ENCODE measurements at regions not wholly inside any gene's neighbourhood (a gene's known extent, or its start where the extent isn't known, plus 50 kb on each side); places are given as distances from the start of the nearest gene placed in this dataset.

DNA sequence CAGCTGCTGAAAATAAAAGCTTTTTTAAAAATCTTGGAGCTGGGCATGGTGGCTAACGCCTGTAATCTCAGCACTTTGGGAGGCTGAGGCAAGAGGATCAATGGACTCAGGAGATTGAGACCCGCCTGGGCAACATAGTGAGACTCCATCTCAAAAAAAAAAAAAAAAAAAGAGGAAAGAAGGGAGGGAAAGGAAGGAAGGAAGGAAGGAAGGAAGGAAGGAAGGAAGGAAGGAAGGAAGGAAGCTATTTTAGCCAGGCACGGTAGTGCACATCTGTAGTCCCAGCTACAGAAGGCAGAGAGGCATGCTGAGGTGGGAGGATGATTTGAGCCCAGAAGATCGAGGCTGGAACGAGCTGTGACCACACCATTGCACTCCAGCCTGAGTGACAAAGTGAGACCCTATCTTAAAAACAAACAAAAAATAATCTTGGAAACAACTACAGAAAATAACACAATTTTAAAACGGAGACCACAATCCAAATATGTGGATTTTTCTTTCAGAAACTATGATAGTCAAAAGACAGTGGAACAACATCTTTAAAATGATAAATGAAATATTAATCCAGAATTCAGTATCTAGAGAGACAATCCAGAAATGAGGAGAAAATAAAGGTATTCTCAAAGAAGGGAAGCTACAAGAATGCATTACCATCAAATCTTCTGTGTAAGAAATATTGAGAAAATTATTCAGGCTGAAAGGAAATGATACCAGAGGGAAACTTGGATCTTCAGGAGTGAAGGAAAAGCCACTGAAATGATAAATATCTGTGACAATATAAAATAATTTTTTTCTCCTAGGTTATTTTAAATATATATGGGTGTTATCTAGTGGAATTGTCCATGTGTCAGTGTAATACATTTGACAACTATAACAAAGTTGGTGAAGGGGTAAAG is 182.0 kb downstream of the GPX5 start:
- no peak for DNase-seq (ENCODE audit: low spot score)

DNA sequence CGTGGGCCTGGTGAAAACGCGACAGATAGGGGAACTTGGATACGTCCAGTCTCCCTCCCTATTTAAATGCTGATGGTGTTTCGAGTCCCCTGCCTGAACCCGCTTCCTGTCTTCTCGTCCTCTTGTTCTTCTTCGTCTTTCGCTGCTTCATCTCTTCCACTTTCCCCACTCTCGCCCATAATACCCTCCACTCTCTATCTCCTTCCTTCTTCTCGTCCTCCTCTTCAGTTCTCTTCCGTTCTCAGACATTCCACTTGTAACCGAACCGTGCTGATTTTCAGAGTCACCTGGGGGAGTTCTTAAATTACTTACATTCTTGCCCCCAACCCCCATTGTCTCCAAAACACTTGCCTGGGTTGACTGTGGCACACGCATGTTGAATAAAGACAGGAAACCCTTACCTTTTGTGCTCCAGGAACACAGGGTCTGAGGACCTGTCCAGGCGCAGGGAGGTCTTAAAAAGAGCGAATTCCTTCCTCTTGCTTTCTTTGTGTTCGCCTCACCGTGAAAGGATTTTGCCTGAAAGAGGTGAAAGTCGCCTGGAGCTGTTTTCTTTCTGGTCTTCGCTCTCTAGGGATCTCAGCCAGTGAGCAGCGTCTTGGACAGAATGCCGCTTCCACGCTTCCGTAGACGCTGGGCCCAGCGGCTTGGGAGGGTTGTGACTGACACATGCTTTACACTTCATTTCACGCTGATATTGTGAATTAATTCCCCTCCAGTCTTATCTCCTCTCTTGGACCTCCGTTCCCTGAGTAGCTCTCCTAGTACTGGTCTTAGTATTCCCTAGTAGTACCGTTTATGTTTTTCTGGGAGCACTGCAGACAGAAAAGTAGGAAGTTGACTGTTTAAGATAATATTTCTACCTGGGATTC is 184.0 kb downstream of the GPX5 start:
- DNase-seq (ENCODE audit: low spot score): peak; percentile 14

DNA sequence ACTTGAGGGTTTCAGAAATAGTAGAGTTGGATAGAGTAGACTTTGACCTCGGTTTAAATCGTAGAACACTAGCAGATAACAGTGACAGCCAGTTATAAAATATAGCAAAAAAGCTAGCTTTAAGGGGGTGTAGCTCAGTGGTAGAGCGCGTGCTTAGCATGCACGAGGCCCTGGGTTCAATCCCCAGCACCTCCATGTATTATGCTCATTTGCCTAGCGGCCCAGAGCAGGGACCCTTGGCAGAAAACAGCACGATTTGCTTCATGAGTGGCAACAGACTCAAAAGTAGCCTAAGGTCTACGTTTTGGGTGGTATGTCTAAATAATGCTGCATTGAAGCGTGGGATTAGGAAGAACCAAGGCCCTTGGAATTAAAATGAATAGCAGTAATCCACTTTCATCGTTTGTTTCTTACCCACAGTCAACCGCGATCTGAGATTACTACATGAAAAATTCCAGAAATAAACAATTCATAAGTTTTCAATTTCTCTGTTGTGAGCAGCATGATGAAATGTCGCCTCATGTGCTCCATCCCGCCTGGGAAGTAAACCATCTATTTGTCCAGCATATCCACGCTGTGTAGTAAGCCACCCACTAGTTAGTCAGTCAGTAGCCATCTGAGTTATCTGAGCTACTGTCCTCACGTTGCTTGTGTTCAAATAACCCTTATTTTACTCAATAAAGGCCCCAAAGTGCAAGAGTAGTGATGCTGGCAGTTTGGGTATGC is 184.9 kb downstream of the GPX5 start:
- peak; percentile 32 for DNase-seq (ENCODE audit: low spot score)

DNA sequence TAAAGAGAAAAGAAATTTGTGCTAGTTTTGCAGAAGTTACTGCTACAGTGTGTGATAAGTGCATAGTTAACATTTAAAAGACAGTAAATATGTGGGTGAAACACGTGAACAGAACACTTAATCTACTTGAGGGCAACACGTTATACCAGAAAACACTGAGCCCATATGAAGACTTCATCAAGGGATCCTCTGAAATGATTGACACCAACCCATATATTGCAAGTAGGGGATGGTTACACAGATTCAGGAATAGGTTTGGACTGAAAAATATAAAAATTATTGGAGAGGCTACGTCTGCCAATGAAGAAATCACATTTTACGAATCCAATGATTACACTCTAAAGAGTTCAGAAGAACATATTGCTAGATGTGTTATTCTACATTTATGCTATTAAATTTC is 185.6 kb downstream of the GPX5 start:
- no peak for DNase-seq (ENCODE audit: low spot score)

GRCh38 chr6:28711788-28712341 is 186.2 kb downstream of the GPX5 start:
- no peak for DNase-seq (ENCODE audit: low spot score)

- no peak for DNase-seq (ENCODE audit: low spot score)
Measured at GRCh38 chr6:28712982-28713381, 187.3 kb downstream of the GPX5 start.

DNA sequence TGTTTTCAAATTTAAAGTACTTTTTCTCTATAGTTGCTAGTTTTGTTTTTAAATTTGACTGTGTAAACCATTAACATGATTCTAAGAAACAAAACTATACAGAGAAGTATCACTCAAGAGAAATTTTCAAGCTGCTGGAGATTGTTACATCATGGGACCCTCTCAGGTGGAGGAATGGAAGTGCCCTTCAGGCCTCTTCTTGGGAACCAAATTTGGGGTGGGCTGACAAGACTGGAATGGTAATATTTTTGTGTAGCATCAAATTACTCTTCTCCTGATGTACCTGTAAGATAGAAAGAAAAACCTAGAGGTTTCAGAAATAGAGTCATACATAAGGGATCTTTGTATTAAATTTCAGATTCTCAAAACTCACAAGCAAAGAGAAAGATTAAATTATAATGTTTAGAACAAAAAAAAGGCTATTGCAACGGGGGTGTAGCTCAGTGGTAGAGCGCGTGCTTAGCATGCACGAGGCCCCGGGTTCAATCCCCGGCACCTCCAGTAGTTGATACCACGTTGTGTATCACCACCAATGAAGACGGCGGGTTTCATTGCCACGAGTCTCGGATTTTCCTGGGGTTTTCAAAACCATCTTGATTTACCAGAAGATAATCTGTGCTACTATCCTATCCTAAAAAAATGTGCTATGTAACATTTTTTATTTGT is 193.7 kb downstream of the GPX5 start:
- no peak for DNase-seq (ENCODE audit: low spot score)

DNA sequence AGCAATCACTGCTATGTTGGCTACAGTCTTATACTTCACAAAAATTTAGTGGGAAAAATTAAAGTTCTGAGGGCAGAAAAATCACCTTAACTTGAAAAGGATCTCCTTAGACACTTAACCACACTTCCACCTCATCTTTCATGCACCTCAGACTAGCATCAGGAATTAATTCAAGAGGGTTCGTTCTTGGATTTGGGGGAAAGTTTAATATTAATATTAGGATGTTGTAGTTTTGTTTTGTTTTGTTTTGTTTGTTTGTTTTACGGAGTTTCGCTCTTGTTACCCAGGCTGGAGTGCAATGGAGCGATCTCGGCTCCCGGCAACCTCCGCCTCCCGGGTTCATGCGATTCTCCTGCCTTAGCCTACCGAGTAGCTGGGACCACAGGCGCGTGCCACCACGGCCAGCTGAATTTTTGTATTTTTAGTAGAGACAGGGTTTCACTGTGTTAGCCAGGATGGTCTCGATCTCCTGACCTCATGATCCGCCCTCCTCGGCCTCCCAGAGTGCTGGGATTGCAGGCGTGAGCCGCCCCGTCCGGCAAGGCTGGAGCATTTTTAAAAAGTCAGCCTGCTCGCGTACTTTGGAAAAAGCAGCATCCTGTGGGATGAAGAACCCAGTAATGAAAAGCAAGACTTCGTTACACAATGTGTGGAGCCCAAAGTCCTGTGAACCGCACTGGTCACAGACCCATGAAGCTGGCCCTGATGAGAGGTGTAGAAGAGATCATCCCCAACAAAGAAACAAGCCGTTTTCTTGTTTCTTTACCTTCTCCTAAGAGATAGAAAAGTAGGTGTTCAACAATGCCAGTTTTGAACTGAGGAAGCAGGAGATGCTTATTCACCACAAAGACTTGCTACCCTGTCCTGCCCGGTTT is 194.9 kb downstream of the GPX5 start:
- no peak for DNase-seq (ENCODE audit: low spot score)

DNA sequence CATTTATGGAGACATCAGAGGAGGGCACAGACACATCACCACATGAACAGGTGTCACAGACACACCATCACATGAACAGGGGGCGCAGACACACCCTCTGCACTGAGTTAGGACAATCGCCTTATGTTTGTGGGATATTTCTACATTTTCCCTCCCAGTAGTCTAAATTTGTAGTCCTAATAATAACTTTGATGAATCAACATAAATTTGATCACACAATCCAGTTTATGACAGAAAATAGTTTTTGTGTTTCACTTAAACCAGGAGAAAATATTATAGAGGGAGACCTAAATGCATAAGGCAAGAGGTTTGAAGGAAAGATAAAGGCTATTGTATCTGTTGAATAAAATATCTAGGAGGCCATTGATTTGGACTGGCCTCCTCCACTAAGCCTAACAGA is 195.7 kb downstream of the GPX5 start:
- DNase-seq (ENCODE audit: low spot score): no peak

DNA sequence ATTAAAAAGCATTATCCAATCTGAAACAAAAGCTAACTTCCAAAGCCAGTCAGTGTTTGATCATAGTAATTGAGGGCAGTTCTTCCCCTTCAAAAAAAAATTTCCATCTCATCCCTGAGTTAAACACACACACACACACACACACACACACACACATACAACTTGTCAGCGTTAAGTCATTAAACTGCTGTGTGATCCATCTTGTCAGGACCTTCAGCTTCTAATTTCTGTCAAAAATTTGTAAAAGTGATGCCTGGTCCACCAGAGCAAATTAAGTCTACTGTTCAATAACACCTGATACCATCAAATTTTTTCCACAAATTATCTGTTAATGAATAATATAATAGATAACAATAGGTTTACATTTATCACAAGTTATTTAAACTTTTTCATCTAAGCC is 198.7 kb downstream of the GPX5 start:
- no peak for DNase-seq (ENCODE audit: low spot score)

GRCh38 chr6:28725274-28725809 is 198.4 kb downstream of the TRIM27 start:
- DNase-seq (ENCODE audit: low spot score): no peak

DNA sequence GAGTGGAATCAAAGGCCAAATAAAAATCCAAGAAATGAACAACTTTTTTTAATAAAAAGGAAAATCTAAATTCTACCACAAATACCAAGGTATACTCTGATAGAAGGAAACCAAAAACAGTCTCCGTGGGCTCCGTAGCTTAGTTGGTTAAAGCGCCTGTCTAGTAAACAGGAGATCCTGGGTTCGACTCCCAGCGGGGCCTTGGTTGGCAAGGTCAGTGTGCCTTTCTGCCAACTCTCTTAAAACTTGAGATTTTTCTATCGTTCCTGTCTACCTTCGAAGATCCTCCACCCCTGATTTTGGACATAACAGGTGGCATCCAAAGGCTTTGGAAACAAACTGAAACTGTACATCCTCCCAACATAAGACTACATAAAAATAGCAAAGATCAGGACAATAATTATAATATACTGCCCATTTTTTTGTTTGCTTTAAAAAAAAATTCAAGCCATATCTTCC is 197.9 kb downstream of the TRIM27 start:
- peak; percentile 37 for DNase-seq (ENCODE audit: low spot score)

DNA sequence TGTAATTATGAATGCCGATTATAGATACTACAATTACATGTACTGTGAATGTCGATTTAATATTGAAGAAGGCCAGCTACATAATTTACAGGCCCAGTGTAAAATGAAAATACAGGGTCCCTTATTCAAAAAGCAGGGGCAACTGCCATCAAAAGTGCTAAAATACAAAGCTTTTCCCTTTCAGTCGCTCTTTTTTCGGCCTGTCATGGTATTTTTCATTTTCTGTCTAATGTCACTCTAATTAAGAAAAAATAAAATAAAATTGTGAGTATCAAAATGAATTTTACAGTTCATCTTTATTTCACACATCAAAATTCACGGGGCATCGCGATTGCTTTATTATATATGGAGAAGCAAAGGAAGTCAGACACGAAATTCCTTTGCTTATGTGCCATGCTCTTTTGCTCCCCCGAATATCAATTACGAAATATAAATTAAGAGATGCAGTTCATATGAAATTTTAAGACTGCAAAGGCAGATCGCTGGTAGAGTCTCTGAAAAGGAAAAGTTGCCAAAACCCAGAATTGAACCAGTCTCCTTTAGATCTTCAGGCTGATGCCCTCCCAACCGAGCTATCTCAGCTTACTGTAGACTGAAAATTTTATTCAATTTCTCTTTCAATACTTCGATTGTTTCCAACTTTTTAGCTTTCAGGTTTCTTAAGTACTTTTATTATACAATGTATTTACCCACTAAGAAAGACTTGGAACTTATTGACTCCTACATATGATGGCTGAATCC is 197.0 kb downstream of the TRIM27 start:
- no peak for DNase-seq (ENCODE audit: low spot score)

- no peak for DNase-seq (ENCODE audit: low spot score)
Measured at GRCh38 chr6:28727559-28728211, 196.1 kb downstream of the TRIM27 start.

DNA sequence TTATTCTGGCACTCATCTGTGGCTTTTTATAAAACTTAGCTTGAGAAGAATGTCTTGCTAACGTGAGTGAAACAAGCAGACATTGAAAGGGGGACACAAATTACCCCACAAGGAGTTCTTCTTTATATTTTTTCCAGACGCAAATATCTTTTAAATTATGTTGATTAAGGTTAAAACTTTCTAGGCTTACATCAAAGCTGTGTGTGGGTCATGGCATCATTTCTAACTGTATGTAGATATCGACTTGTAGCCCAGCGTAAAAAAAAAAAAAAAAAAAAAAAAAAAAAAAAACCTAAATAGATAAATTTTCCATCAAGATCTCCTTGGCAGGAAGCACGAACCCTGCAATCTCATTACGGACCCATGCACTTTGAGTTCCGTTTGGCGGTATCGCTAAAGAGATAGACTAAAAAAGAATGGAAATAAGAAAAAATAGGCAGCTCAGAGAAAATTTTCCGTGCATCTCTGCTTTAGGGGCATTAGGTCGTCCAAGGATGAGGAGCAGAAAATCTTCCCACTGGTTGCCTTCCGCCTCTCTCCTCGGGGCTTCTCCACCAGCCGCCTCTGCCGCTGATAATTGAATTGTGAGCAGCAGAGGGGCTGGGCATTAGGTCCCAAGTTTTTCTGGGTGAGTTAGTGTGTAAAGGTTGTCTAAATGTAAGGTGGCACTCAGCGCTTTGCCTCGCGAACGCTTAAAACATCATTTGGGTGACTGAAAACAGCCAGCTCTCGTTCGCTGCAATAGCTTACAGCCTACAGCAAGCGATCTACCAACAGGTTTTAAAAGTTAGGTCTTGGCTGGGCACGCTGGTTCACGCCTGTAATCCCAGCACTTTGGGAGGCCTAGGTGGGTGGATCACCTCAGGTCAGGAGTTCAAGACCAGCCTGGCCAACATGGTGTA is 194.0 kb downstream of the TRIM27 start:
- no peak for DNase-seq (ENCODE audit: low spot score)

GRCh38 chr6:28732052-28732451 is 191.7 kb downstream of the TRIM27 start:
- no peak for DNase-seq (ENCODE audit: low spot score)

DNA sequence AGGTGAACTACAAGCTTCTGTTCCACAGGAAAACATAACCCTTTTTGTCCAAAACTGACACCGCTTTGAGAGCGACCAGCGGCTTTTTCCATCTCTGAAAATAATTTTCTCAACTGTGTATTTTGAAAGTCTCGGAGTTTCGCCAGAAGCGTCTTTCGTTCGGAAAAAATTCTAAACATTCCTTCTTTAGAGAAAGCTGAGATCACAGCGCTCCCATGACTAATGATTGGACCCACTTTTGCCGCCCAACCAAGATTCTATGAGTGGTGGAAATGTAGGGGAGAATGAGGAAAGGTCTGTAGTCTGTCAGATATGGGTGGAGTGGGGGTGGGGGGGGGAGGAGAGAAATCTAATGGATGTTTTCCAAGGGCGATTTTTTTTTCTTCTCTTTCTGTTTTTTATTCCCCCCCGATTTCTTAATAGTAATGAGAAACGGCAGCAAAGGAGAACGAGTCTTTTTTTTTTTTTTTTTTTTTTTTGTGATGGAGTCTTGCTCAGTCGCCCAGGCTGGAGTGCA is 189.3 kb downstream of the TRIM27 start:
- no peak for DNase-seq (ENCODE audit: low spot score)

DNA sequence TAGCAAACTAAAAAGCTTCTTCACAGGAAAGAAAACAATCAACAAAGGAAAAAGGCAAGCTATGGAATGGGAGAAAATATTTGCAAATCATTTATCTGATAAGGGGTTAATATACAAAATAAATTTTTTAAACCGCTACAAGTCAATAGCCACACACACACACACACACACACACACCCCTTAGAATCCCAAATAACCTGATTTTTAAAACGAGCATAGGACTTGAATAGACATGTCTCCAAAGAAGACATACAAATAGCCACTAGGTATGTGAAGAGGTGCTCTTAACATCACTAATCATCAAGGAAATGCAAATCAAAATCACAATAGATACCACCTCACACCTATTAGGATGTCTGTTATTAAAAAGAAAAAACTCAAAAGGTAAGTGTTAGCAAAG is 187.7 kb downstream of the TRIM27 start:
- DNase-seq (ENCODE audit: low spot score): no peak
